ENCODE measurements at regions not wholly inside any gene's neighbourhood (a gene's known extent, or its start where the extent isn't known, plus 50 kb on each side); places are given as distances from the start of the nearest gene placed in this dataset.

- no peaks in the 10 kb centered on the region for H3K79me2 ChIP-seq (ENCODE audit: insufficient read depth, low read depth)
- no peak for TF ChIP-seq CTCF (conservative IDR thresholded peaks at IDR 0.05; ENCODE audit: low read depth, low read length)
- H3K4me3 ChIP-seq (IDR thresholded peaks at IDR 0.05; ENCODE audit: insufficient read depth, low read depth, low read length), result no peak overlapping the region
- H2AFZ ChIP-seq (ENCODE audit: low read depth), result no peak overlapping the region
- no peak overlapping the region for H3K27ac ChIP-seq
- no peaks in the 10 kb centered on the region for H3K36me3 ChIP-seq (ENCODE audit: insufficient read depth)
- H3K4me2 ChIP-seq, result no peak overlapping the region
- no peaks in the 10 kb centered on the region for H4K20me1 ChIP-seq (ENCODE audit: insufficient read depth)
- no peak overlapping the region for H3K9ac ChIP-seq
- peaks cover 17% of the 10 kb centered on the region for H3K4me1 ChIP-seq (ENCODE audit: low read depth, poor library complexity, severe bottlenecking)
- no peaks in the 10 kb centered on the region for H3K27me3 ChIP-seq (ENCODE audit: insufficient read depth, low read depth)
Observed at GRCh38 chr1:91152331-91152730, 130.5 kb upstream of the ZNF644 start.

GRCh38 chr1:91151702-91152101, 129.9 kb upstream of the ZNF644 start:
- Histone ChIP-seq H3K4me1 (ENCODE audit: low read depth, poor library complexity, severe bottlenecking) (peaks cover 23% of the 10 kb centered on the region), H2AFZ (ENCODE audit: low read depth) (no peak overlapping the region), H3K79me2 (ENCODE audit: insufficient read depth, low read depth) (no peaks in the 10 kb centered on the region), H3K9ac (no peak overlapping the region), H4K20me1 (ENCODE audit: insufficient read depth) (no peaks in the 10 kb centered on the region), H3K4me3 (IDR thresholded peaks at IDR 0.05; ENCODE audit: insufficient read depth, low read depth, low read length) (no peak overlapping the region), H3K27me3 (ENCODE audit: insufficient read depth, low read depth) (no peaks in the 10 kb centered on the region), H3K27ac (no peak overlapping the region), H3K36me3 (ENCODE audit: insufficient read depth) (no peaks in the 10 kb centered on the region), H3K4me2 (no peak overlapping the region)
- TF ChIP-seq CTCF (conservative IDR thresholded peaks at IDR 0.05; ENCODE audit: low read depth, low read length), result no peak

GRCh38 chr1:91148641-91149069, 126.8 kb upstream of the ZNF644 start:
- no peak overlapping the region for H3K4me3 ChIP-seq (IDR thresholded peaks at IDR 0.05; ENCODE audit: insufficient read depth, low read depth, low read length)
- H4K20me1 ChIP-seq (ENCODE audit: insufficient read depth), result no peaks in the 10 kb centered on the region
- no peak overlapping the region for H3K9ac ChIP-seq
- TF ChIP-seq CTCF (conservative IDR thresholded peaks at IDR 0.05; ENCODE audit: low read depth, low read length), result no peak
- H3K4me2 ChIP-seq, result peak overlapping the region; percentile 9; the same call in 1 of the 2 replicates
- no peaks in the 10 kb centered on the region for H3K27me3 ChIP-seq (ENCODE audit: insufficient read depth, low read depth)
- H3K27ac ChIP-seq, result no peak overlapping the region
- H2AFZ ChIP-seq (ENCODE audit: low read depth), result peak overlapping the region; percentile 30; the same call in 1 of the 2 replicates
- no peaks in the 10 kb centered on the region for H3K79me2 ChIP-seq (ENCODE audit: insufficient read depth, low read depth)
- H3K36me3 ChIP-seq (ENCODE audit: insufficient read depth), result no peaks in the 10 kb centered on the region
- peaks cover 23% of the 10 kb centered on the region for H3K4me1 ChIP-seq (ENCODE audit: low read depth, poor library complexity, severe bottlenecking)

- Histone ChIP-seq H3K27me3 (ENCODE audit: insufficient read depth, low read depth) (no peaks in the 10 kb centered on the region), H3K4me2 (no peak overlapping the region), H3K36me3 (ENCODE audit: insufficient read depth) (no peaks in the 10 kb centered on the region), H3K9ac (no peak overlapping the region), H4K20me1 (ENCODE audit: insufficient read depth) (no peaks in the 10 kb centered on the region), H3K79me2 (ENCODE audit: insufficient read depth, low read depth) (no peaks in the 10 kb centered on the region), H3K4me1 (ENCODE audit: low read depth, poor library complexity, severe bottlenecking) (peaks cover 1% of the 10 kb centered on the region), H2AFZ (ENCODE audit: low read depth) (no peak overlapping the region), H3K27ac (no peak overlapping the region), H3K4me3 (IDR thresholded peaks at IDR 0.05; ENCODE audit: insufficient read depth, low read depth, low read length) (no peak overlapping the region)
- TF ChIP-seq CTCF (conservative IDR thresholded peaks at IDR 0.05; ENCODE audit: low read depth, low read length), result no peak
Observed at GRCh38 chr1:91141858-91142257, 120.0 kb upstream of the ZNF644 start.
